ENCODE measurements at regions not wholly inside any gene's neighbourhood (a gene's known extent, or its start where the extent isn't known, plus 50 kb on each side); places are given as distances from the start of the nearest gene placed in this dataset.
A peak's percentile ranks its signal among the peaks of the same experiment; 100 is the strongest.

DNA sequence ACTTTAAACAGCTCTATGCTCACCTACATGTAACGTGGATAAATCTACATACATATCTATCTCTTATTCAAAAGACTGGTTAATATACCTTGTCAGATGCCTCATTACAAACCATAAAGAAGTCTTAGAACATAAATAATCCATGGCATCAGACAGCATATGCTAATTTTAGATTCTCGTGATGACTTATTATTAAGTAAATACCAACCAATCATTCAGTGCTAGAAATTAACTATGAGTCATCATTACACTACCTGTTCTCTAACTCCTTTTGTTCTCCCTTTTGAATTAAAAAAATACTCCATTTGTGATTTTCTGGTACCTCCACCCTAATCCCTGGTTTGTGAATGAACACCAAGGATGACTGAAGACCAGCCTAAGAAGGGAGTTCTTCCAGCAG, 754.3 kb upstream of the ARGLU1 start:
- H3K27ac Mint-ChIP-seq: no peak overlapping the region
- H3K27me3 Mint-ChIP-seq: no peaks in the 10 kb centered on the region

DNA sequence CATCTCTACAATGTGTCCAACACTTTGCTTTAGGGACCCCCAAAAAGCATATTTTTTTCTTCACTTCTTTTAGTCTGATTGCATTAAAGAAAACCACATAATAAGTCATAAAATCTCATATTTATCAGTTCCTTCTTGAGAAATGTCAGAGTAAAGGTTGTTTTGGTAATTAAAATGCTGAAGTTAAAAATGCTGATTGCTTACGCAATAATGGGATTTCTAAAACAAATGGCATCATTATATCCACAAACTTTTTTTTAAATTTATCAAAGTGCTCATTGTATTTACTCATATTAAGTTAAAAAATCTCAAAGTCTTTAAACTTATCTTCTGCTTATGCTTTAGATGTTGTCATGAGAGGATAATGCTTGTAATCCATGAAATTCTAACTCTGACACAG, 737.2 kb upstream of the ARGLU1 start:
- DNase-seq (ENCODE audit: low spot score, unreplicated experiment): no peak
- Mint-ChIP-seq H3K4me3 (ENCODE audit: low read depth) (no peak overlapping the region), H3K36me3 (ENCODE audit: insufficient read depth) (no peaks in the 10 kb centered on the region), H3K4me1 (ENCODE audit: low read depth) (no peaks in the 10 kb centered on the region), H3K9me3 (ENCODE audit: low read depth) (no peaks in the 10 kb centered on the region), H3K27me3 (no peaks in the 10 kb centered on the region), H3K27ac (no peak overlapping the region)
- TF ChIP-seq, protein P1, sequence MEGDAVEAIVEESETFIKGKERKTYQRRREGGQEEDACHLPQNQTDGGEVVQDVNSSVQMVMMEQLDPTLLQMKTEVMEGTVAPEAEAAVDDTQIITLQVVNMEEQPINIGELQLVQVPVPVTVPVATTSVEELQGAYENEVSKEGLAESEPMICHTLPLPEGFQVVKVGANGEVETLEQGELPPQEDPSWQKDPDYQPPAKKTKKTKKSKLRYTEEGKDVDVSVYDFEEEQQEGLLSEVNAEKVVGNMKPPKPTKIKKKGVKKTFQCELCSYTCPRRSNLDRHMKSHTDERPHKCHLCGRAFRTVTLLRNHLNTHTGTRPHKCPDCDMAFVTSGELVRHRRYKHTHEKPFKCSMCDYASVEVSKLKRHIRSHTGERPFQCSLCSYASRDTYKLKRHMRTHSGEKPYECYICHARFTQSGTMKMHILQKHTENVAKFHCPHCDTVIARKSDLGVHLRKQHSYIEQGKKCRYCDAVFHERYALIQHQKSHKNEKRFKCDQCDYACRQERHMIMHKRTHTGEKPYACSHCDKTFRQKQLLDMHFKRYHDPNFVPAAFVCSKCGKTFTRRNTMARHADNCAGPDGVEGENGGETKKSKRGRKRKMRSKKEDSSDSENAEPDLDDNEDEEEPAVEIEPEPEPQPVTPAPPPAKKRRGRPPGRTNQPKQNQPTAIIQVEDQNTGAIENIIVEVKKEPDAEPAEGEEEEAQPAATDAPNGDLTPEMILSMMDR (IDR thresholded peaks at IDR 0.05; ENCODE audit: unreplicated experiment): no peak

More for the DNA sequence above, 754.3 kb upstream of the ARGLU1 start:
- H3K9me3 Mint-ChIP-seq (ENCODE audit: low read depth): no peaks in the 10 kb centered on the region
- H3K36me3 Mint-ChIP-seq (ENCODE audit: insufficient read depth): no peaks in the 10 kb centered on the region
- no peak for DNase-seq (ENCODE audit: low spot score, unreplicated experiment)
- H3K4me1 Mint-ChIP-seq (ENCODE audit: low read depth): no peaks in the 10 kb centered on the region
- no peak overlapping the region for H3K4me3 Mint-ChIP-seq (ENCODE audit: low read depth)
- TF ChIP-seq, protein P1 (IDR thresholded peaks at IDR 0.05; ENCODE audit: unreplicated experiment): no peak

DNA sequence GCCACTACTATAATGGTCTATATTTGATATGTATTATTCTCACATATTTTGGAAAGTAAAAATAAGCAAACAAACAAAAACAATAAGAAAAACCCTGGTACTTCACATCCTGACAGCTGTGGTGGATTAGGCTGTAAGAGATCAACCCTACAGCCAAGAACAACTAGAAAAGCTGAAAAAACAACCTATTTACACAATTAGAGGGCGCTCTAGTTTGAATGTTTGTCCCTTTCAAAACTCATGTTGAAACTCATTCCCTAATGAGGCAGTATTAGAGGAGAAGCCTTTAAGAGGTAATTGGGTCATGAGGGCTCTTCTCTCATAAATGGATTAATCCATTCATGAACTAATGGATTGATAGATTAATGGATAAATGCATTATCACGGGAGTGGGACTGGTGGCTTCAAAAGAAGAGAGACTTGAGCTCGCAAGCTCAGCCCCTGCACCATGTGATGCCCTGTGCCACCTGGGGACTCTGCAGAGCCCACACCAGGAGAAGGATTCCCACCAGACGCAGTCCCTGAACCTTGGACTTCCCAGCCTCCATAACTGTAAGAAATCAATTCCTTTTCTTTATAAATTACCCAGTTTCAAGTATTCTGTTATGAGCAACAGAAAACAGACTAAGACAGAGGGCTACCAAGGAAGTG, 733.9 kb upstream of the ARGLU1 start:
- H3K9me3 Mint-ChIP-seq (ENCODE audit: low read depth): no peaks in the 10 kb centered on the region
- no peak for DNase-seq (ENCODE audit: low spot score, unreplicated experiment)
- no peaks in the 10 kb centered on the region for H3K4me1 Mint-ChIP-seq (ENCODE audit: low read depth)
- H3K27me3 Mint-ChIP-seq: no peaks in the 10 kb centered on the region
- H3K36me3 Mint-ChIP-seq (ENCODE audit: insufficient read depth): no peaks in the 10 kb centered on the region
- no peak overlapping the region for H3K27ac Mint-ChIP-seq
- TF ChIP-seq, protein P1 (IDR thresholded peaks at IDR 0.05; ENCODE audit: unreplicated experiment): peak; percentile 16
- H3K4me3 Mint-ChIP-seq (ENCODE audit: low read depth): no peak overlapping the region

DNA sequence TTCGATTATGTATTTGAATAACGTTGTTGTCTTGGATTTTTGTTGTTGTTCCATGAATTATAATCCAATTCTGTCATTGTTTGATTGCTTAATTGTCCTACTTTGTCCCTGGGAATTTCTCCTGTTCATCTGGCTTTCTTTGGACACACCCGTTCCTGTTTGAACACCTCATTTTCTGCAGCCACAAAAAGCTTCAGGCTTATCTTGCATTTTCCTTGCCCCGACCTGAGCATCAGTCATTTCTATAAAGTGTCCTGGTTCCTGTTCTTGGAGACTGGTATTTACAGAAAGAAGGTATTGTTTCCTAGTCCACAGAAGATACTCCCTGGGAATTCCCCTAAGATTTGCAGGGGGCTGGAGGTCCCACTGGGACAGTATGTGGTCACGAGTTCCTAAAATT, 731.8 kb upstream of the ARGLU1 start:
- H3K36me3 Mint-ChIP-seq (ENCODE audit: insufficient read depth): no peaks in the 10 kb centered on the region
- no peaks in the 10 kb centered on the region for H3K27me3 Mint-ChIP-seq
- H3K9me3 Mint-ChIP-seq (ENCODE audit: low read depth): no peaks in the 10 kb centered on the region
- TF ChIP-seq, protein P1 (IDR thresholded peaks at IDR 0.05; ENCODE audit: unreplicated experiment): no peak
- H3K4me1 Mint-ChIP-seq (ENCODE audit: low read depth): no peaks in the 10 kb centered on the region
- H3K4me3 Mint-ChIP-seq (ENCODE audit: low read depth): no peak overlapping the region
- H3K27ac Mint-ChIP-seq: no peak overlapping the region
- no peak for DNase-seq (ENCODE audit: low spot score, unreplicated experiment)

DNA sequence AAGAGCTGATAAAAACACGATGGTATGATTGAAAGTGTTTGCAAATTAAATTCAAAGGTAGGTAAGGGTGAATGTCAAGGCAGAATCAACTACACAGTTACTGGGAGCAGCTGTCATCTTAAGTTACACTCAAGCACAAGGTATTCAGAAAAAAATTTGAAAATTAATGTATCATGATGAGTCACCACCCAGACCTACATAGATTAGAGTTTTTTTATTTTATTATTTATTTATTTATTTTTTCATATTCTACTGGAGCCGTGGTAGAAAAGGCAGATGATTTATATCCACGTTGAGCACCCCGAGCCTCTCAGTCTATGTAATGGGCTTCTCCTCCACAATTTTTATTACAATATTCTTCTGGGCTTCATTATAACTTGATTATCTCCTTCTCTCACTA, 728.9 kb upstream of the ARGLU1 start:
- H3K9me3 Mint-ChIP-seq (ENCODE audit: low read depth): no peaks in the 10 kb centered on the region
- TF ChIP-seq, protein P1 (IDR thresholded peaks at IDR 0.05; ENCODE audit: unreplicated experiment): no peak
- no peaks in the 10 kb centered on the region for H3K27me3 Mint-ChIP-seq
- H3K36me3 Mint-ChIP-seq (ENCODE audit: insufficient read depth): no peaks in the 10 kb centered on the region
- H3K4me1 Mint-ChIP-seq (ENCODE audit: low read depth): no peaks in the 10 kb centered on the region
- H3K4me3 Mint-ChIP-seq (ENCODE audit: low read depth): no peak overlapping the region
- no peak for DNase-seq (ENCODE audit: low spot score, unreplicated experiment)
- H3K27ac Mint-ChIP-seq: no peak overlapping the region

All from progenitor cell of endocrine pancreas (in vitro differentiated cells).